ENCODE measurements at regions not wholly inside any gene's neighbourhood (a gene's known extent, or its start where the extent isn't known, plus 50 kb on each side); places are given as distances from the start of the nearest gene placed in this dataset.

DNA sequence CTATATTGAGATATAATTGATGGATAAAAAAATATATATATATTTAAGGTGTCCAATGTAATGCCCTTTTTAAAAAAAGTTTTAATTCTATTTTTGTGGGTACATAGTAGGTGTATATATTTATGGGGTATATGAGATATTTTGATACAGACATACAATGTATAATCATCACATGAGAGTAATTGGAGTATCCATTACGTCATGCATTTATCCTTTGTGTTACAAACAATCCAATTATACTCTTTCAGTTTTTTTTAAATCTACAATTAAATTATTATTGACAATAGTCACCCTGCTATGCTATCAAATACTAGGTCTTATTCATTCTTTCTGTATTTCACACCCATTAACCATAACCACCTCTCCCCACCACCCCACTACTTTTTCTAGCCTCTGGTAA lies 66.3 kb upstream of the DIPK2B start:
- no peaks in the 10 kb centered on the region for H3K27me3 ChIP-seq

DNA sequence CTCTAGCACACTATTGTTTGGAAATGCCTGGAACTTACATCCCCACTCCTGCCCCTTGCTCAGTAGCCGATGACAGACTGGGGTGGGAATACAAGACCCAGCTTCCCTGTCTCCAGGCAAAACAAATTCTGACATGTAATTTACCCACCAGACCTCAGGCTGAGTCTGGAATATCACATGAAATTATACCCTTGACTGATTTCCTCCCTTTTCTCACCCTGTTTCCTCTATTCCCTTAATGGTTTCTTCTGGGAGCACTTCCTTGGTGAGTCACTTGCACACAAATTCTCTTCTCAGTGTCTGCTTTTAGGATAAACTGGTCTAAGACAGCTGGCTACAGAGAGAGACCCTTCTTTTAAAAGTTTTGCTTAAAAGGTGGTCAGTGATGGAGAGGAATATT lies 65.8 kb upstream of the DIPK2B start:
- no peak overlapping the region for H3K27ac ChIP-seq
- no peak overlapping the region for H3K4me3 Mint-ChIP-seq
- H4K20me1 ChIP-seq (ENCODE audit: low read depth), result no peaks in the 10 kb centered on the region
- H2AFZ ChIP-seq (replicated peaks), result no peak overlapping the region
- H3K9me3 ChIP-seq (ENCODE audit: low read depth), result peaks cover 3% of the 10 kb centered on the region
- H3K27me3 ChIP-seq, result no peaks in the 10 kb centered on the region
- no peak overlapping the region for H3K27ac Mint-ChIP-seq
- H3K36me3 Mint-ChIP-seq, result no peaks in the 10 kb centered on the region
- H3K4me1 Mint-ChIP-seq, result no peaks in the 10 kb centered on the region
- TF ChIP-seq EZH2phosphoT487 (IDR thresholded peaks at IDR 0.05), result no peak
- TF ChIP-seq EZH2 (IDR thresholded peaks at IDR 0.05), result no peak
- TF ChIP-seq, protein P1, sequence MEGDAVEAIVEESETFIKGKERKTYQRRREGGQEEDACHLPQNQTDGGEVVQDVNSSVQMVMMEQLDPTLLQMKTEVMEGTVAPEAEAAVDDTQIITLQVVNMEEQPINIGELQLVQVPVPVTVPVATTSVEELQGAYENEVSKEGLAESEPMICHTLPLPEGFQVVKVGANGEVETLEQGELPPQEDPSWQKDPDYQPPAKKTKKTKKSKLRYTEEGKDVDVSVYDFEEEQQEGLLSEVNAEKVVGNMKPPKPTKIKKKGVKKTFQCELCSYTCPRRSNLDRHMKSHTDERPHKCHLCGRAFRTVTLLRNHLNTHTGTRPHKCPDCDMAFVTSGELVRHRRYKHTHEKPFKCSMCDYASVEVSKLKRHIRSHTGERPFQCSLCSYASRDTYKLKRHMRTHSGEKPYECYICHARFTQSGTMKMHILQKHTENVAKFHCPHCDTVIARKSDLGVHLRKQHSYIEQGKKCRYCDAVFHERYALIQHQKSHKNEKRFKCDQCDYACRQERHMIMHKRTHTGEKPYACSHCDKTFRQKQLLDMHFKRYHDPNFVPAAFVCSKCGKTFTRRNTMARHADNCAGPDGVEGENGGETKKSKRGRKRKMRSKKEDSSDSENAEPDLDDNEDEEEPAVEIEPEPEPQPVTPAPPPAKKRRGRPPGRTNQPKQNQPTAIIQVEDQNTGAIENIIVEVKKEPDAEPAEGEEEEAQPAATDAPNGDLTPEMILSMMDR (IDR thresholded peaks at IDR 0.05), result no peak
- no peak overlapping the region for H3K9ac ChIP-seq
- H3K4me3 ChIP-seq, result no peak overlapping the region
- H3K79me2 ChIP-seq (ENCODE audit: low read depth), result no peaks in the 10 kb centered on the region
- no peaks in the 10 kb centered on the region for H3K4me1 ChIP-seq
- H3F3A ChIP-seq (ENCODE audit: low read depth), result no peaks in the 10 kb centered on the region
- H3K4me2 ChIP-seq, result no peak overlapping the region
- no peaks in the 10 kb centered on the region for H3K27me3 Mint-ChIP-seq (ENCODE audit: insufficient read depth, low read depth)
- peaks cover 7% of the 10 kb centered on the region for H3K9me3 Mint-ChIP-seq
- no peaks in the 10 kb centered on the region for H3K36me3 ChIP-seq
- DNase-seq (ENCODE audit: low spot score), result no peak

More for the DNA sequence above, 66.3 kb upstream of the DIPK2B start:
- Histone ChIP-seq H3K4me1 (no peaks in the 10 kb centered on the region), H3F3A (ENCODE audit: low read depth) (no peaks in the 10 kb centered on the region), H3K4me2 (no peak overlapping the region), H3K79me2 (ENCODE audit: low read depth) (no peaks in the 10 kb centered on the region), H3K27ac (no peak overlapping the region), H4K20me1 (ENCODE audit: low read depth) (no peaks in the 10 kb centered on the region), H3K36me3 (no peaks in the 10 kb centered on the region), H2AFZ (replicated peaks) (no peak overlapping the region), H3K9ac (no peak overlapping the region), H3K9me3 (ENCODE audit: low read depth) (peaks cover 3% of the 10 kb centered on the region), H3K4me3 (no peak overlapping the region)
- H3K4me1 Mint-ChIP-seq, result no peaks in the 10 kb centered on the region
- no peaks in the 10 kb centered on the region for H3K36me3 Mint-ChIP-seq
- TF ChIP-seq EZH2phosphoT487 (IDR thresholded peaks at IDR 0.05), result no peak
- no peak for TF ChIP-seq EZH2 (IDR thresholded peaks at IDR 0.05)
- TF ChIP-seq, protein P1 (IDR thresholded peaks at IDR 0.05), result no peak
- H3K27ac Mint-ChIP-seq, result no peak overlapping the region
- no peak for DNase-seq (ENCODE audit: low spot score)
- no peaks in the 10 kb centered on the region for H3K27me3 Mint-ChIP-seq (ENCODE audit: insufficient read depth, low read depth)
- peaks cover 7% of the 10 kb centered on the region for H3K9me3 Mint-ChIP-seq
- no peak overlapping the region for H3K4me3 Mint-ChIP-seq

DNA sequence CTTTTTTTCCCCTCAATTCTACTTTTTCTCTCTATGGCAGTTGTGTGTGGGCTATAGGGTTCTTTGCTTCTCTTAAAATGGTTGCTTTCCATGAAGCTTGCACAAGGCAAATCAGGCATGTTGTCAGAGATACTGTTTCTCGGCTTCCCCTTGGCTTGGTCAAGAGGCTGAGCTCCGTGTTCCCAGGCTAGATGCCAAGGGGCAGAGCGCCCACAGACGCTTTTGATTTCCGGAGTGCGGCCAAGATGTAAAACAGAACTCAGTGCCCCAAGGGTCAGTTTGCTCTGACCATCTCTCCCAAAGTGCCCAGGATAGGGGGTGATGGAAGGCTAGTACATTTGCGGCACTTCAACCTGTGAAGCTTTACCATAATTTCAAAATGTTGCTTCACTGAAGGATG lies 64.2 kb upstream of the DIPK2B start:
- no peaks in the 10 kb centered on the region for H3K36me3 ChIP-seq
- no peak overlapping the region for H3K4me3 Mint-ChIP-seq
- no peaks in the 10 kb centered on the region for H3K4me1 ChIP-seq
- no peak overlapping the region for H3K4me2 ChIP-seq
- no peak overlapping the region for H3K9ac ChIP-seq
- H2AFZ ChIP-seq (replicated peaks), result no peak overlapping the region
- H3K4me1 Mint-ChIP-seq, result peaks cover 5% of the 10 kb centered on the region
- H3K27ac ChIP-seq, result no peak overlapping the region
- H4K20me1 ChIP-seq (ENCODE audit: low read depth), result no peaks in the 10 kb centered on the region
- peaks cover 7% of the 10 kb centered on the region for H3K9me3 Mint-ChIP-seq
- TF ChIP-seq EZH2 (IDR thresholded peaks at IDR 0.05) (no peak), EZH2phosphoT487 (IDR thresholded peaks at IDR 0.05) (no peak)
- TF ChIP-seq, protein P1 (IDR thresholded peaks at IDR 0.05), result no peak
- H3F3A ChIP-seq (ENCODE audit: low read depth), result no peaks in the 10 kb centered on the region
- H3K27me3 ChIP-seq, result no peaks in the 10 kb centered on the region
- H3K9me3 ChIP-seq (ENCODE audit: low read depth), result peaks cover 3% of the 10 kb centered on the region
- DNase-seq (ENCODE audit: low spot score), result no peak
- no peaks in the 10 kb centered on the region for H3K36me3 Mint-ChIP-seq
- no peak overlapping the region for H3K4me3 ChIP-seq
- H3K27ac Mint-ChIP-seq, result no peak overlapping the region
- no peaks in the 10 kb centered on the region for H3K27me3 Mint-ChIP-seq (ENCODE audit: insufficient read depth, low read depth)
- H3K79me2 ChIP-seq (ENCODE audit: low read depth), result no peaks in the 10 kb centered on the region

Measured in neural progenitor cell (in vitro differentiated cells).